ENCODE measurements at regions not wholly inside any gene's neighbourhood (a gene's known extent, or its start where the extent isn't known, plus 50 kb on each side); places are given as distances from the start of the nearest gene placed in this dataset.

GRCh38 chr7:106776618-106777347, 88.3 kb upstream of the PIK3CG start:
- no peak for DNase-seq

GRCh38 chr7:106777674-106778299, 87.3 kb upstream of the PIK3CG start:
- peak; percentile 15 for DNase-seq

DNA sequence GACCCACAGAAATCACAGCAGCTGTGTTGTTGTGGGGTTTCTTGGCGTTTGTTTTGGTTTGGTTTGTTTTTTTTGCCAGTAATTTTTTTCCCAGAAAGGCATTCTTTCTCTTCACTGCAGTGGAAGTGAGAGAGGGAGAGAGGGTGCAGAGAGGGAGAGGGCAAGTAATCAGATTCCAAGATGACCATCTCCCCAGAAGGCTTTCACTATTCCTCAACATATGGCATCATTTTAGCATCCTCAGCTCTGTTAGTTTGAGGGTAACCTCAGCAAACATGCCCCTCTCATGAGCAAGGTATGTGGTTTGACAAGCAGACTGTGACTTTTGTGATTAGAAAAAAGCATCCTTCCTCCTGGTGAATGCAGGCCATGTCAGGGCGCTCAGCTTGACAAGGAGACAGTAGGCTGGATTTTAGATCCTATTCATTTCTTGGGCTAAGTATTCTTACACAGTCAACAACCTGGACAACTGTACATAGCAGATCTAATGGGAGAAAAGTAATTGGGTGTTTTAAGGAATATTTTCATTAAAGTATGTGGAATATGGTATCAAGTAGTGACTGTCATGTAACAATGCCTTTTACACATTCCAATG, 86.3 kb upstream of the PIK3CG start:
- no peak for DNase-seq

DNA sequence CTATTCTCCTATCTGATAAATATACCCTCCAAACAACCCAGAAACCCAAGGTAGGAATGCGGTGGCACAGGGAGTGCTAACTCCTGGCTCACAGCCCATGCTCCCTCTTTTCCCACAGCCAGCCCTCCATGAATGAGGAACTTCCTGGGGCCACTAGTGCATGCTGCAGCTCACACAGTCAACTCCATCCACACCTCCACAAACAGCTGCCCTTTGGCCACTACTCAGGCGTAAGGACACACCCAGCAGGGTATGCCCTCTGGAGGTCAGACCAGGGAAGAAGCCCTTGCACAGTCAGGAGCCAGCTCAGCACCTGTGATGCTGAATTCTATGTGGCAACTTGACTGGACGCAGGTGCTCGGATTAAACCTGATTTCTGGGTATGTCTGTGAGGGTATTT, 85.2 kb upstream of the PIK3CG start:
- DNase-seq = peak; percentile 7

- no peak for DNase-seq
Measured at GRCh38 chr7:106781007-106781406, 84.1 kb upstream of the PIK3CG start.

DNA sequence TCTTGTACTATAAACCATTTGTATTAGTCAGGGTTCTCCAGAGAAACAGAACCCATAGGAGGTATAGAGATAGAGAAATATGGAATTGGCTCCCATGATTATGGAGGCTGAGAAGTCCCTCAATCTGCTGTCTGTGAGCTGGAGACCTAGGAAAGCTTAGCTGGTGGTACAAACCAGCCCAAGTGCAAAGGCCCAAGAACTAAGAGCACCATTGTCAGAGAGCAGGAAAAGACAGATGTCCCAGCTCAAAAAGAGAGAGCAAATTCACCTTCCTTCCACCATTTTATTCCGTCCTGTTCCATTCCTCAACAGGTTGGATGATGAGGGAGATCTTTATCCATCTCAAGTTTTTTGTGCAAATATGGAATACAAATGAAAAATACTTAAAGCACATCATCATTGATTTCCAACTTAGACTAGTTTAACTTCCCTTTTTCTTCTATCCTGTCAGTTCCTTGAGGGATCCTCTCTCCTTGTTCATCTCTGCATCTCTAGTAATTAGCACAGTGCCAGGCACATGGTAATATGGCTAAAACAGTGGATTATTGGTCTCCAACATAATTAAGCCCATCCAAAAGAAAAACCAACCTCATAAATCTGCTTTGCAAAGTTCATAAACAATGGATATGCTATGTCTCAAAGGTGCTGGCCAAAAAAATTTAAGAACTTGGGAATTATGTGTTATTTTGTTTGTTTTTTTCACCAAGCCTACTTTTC, 83.1 kb upstream of the PIK3CG start:
- no peak for DNase-seq

DNA sequence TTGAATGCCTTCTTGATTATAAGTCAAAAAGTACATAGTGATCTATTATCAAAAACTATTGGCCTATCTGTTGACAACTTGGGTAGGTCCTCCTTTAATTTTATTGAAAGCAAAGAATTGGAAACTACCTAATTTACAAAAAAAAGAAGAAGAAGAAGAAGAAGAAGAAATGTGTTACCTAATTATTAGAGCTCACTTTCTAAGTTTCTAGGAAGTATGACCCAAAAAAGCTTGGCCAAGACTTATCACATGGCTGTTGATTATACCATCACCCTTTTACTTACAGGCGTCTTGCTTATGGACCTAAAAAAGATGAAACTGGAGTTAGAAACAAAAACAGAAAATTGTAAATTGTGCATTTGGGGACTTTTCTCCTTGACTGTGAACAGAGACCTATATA, 81.8 kb upstream of the PIK3CG start:
- DNase-seq = no peak

- DNase-seq = no peak
Measured at GRCh38 chr7:106788637-106789036, 76.4 kb upstream of the PIK3CG start.

- DNase-seq = no peak
Measured at GRCh38 chr7:106791526-106791925, 73.6 kb upstream of the PIK3CG start.

- DNase-seq = no peak
Measured at GRCh38 chr7:106792233-106792926, 72.7 kb upstream of the PIK3CG start.

DNA sequence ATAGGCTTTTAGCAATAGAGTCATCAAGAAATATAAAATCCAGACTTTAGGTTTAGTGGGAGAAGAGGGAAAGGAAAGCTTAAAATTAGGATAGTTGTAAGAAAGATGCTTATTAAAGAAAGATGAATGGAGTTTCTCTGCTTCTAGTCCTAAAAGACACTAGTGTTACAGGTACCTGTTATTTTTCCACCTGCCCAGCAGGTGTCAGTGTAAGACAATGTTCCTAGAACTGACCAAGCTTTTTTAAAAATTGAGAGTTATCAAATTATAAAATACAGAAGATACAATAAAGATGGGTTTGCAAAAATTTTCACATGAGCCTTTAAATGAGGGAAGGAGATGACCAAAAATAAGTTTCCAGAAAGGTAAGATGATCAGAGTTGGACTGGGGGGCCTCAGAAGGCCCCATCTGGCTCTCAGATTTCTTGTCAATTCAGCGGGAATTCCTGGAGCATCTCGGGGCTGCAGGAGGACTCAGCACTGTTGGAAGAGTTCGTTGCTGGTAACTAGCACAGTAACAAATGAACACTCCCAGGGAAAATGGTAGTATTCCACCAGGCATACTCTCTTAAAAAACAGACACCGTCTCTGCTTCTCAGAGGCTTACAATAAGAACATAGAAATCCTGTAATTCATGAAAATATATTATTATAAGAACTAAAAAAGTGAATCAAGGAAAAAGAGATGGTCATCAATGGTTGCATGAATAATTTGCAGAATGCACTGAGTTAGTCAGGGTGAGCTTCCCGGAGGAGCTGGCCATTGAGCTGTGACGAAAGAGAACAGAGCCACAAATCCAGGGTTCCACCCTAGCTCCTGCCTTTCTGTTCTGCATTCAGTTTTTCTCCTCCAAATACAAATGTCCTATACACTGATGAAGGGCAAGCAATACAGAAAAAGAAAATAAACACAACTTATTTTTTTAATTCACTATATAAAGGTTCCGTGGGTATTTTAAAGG, 71.8 kb upstream of the PIK3CG start:
- no peak for DNase-seq

DNA sequence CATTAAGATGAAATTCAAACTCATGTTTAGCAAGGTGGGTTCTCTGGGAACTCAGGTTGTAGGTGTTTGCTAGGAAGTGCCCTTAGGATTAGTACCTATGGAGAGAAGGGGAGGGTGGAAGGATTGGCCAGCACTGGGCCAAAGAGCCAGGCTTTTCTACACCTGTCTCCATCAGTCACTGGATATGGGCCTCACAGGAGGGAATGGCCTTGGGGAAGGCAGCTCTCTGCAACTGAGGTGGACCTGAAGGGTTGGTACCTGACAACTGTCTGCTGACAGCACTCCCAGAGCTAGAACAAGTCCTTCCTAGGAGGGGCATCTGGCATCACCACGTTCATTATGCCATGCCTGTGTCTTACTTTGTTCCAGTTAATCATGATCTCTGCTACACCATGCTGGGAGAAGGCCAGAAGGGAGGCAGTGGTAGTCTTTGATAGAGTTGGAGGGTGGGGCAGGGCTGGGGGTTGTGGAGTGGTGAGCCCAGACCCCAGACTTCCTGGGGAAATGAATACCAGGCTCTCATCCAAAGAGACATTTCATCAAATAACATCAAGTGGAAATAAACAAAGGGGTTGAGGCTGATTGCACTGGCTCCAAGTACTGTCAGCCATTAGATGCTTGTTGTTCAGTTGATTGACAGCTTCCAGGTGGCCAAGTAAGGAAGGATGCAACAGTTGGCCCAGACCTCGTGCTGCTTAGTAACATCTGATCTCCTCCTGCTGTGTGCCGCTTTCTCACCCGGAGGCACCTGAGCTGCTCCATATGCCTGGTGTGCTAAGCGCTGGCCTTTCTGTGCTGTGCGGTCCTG, 70.6 kb upstream of the PIK3CG start:
- DNase-seq = no peak

GRCh38 chr7:106795084-106795876, 69.8 kb upstream of the PIK3CG start:
- no peak for DNase-seq

GRCh38 chr7:106795877-106796231, 69.2 kb upstream of the PIK3CG start:
- DNase-seq = no peak

- DNase-seq = no peak
Measured at GRCh38 chr7:106797937-106798336, 67.1 kb upstream of the PIK3CG start.

DNA sequence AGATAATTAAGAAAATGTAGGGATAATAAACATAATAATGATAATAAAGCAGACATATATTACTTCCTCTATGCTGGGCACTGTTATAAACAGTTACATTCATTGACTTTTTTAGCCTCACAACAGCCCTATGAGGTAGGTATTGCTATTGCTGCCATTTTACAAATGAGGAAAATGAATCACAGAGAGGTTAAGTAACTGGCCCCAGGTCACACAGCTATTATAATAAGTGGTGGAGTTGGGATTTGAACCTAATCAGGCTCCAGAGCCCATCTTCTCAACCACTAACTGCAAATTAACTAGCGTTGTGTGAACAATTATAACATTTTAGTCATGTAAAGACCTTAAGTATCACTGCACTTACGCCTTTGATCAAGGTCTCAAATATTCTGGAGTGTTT, 62.5 kb upstream of the PIK3CG start:
- no peak for DNase-seq

DNA sequence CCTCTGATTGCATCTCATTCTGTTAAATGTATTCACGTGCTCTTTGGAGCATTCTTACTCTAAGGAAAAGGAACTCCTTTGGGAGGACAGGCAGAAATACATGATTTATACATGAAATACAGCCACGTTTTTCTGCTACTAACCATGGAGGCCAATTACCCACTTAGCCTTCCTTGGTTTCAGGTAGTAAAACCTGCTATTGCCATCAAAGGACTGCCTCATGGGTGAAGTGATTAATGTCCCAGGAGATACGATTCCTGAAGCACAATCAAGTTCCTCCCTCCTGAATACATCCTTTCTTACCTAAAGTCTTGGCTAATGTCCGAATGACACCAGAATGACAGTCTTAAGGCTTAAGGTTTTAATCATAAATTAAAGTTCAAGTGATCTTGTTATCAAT, 58.5 kb upstream of the PIK3CG start:
- no peak for DNase-seq

GRCh38 chr7:106807474-106807873, 57.6 kb upstream of the PIK3CG start:
- DNase-seq = no peak

DNA sequence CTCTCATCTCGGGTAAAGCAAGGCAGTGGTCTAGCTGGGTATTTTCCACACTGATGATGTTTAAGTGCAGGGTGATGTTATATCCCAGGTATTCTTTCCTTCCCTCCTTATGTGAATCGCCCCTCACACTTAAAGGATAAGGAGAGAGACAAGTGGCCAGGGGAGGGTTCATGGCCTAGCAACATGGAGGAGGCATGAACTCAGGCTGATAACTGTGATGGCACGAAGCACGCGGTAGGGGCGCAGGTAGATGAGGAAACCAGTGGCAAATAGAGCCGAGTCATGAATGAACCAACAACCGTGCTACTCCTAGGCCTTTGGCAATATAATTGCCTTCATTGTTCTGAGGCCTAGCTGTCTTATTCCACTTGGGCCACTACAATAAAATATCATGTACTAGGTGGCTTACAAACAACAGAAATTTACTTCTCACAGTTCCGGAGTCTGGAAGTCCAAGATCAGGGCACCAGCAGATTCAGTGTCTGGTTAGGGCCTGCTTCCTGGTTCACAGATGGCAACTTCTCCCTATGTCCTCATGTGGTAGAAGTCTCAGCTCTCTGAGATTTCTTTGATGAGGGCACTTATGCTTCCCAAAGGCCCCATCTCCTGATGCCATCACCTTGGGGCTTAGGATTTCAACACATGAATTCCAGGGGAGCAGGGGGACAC, 56.0 kb upstream of the PIK3CG start:
- no peak for DNase-seq

DNA sequence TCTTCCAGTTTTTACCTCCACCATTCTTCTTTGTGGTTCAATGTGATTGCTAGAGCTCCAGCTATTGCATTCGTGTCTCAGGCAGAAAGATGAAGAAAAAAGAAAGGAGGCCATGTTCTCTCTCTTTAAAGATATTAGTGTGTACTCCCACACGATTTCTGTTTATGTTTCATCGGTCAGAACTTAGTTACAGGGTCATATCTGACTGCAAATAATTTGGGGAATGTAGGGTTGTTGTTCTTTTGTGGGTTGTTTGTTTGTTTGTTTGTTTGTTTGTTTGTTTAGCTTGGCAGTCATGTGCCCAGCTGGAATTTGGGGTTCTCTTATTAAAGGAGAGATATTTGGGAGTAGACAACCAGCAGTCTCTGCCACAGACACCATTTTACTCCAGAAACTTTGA, 53.6 kb upstream of the PIK3CG start:
- DNase-seq = no peak
